ENCODE measurements at regions not wholly inside any gene's neighbourhood (a gene's known extent, or its start where the extent isn't known, plus 50 kb on each side); places are given as distances from the start of the nearest gene placed in this dataset.

DNA sequence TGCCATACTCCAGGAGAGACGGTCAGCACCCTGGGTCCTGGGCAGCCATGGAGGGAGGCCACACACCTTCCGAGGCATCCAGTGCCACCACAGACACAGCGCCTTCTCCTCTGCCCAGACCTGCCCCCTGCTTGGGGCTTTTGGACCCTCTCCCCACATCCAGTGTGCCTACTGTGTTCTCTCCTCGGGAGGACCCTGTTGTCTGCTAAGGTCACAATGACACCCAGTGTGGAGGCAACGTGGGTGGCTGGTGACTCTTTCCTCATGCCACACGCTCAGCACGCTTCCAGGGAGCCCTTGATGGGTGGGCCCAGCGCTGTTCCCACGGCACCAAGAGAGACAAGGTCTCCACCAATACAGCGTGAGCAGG lies 251.9 kb downstream of the EIPR1 start:
- TF ChIP-seq, protein P1, sequence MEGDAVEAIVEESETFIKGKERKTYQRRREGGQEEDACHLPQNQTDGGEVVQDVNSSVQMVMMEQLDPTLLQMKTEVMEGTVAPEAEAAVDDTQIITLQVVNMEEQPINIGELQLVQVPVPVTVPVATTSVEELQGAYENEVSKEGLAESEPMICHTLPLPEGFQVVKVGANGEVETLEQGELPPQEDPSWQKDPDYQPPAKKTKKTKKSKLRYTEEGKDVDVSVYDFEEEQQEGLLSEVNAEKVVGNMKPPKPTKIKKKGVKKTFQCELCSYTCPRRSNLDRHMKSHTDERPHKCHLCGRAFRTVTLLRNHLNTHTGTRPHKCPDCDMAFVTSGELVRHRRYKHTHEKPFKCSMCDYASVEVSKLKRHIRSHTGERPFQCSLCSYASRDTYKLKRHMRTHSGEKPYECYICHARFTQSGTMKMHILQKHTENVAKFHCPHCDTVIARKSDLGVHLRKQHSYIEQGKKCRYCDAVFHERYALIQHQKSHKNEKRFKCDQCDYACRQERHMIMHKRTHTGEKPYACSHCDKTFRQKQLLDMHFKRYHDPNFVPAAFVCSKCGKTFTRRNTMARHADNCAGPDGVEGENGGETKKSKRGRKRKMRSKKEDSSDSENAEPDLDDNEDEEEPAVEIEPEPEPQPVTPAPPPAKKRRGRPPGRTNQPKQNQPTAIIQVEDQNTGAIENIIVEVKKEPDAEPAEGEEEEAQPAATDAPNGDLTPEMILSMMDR (IDR thresholded peaks at IDR 0.05; ENCODE audit: low read depth, low read length), result no peak
- no peak for DNase-seq (ENCODE audit: extremely low read depth, low read depth)

DNA sequence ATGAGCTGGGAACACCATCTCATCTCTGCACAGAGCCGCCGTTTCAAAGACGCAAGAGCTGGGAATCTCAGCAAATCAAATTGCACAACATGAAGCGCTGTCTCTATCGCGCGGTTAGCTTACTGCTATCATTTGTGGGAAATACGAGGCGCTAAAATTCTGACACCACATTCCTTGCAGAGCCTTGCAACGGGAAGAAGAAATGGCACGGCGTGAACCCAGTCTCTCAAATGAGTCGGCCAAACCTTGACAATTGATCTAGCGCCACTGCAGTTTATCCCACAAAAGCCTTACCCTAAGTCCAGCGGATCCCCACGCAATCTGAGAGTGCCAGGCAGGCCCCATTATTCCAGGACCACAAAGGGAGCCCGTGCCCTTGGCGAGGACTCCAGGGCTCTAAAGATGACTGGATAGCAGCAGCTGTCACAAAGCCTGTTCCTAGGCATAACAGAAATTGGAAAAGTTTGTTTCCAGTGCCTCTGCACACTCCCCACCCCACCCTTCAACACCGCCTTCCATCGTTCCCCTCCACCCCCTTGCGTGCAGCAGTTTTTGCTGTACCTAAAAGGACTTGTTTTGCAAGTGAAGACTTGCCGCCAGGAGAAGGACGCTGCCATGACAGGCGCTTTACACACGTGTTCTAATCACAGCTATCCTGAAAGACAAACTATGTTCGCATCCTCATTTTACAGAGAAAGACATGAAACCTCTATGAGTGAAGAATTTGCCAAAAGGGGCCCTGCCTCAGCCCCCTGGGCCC lies 252.4 kb downstream of the EIPR1 start:
- DNase-seq (ENCODE audit: extremely low read depth, low read depth), result no peak
- TF ChIP-seq, protein P1 (IDR thresholded peaks at IDR 0.05; ENCODE audit: low read depth, low read length), result no peak

DNA sequence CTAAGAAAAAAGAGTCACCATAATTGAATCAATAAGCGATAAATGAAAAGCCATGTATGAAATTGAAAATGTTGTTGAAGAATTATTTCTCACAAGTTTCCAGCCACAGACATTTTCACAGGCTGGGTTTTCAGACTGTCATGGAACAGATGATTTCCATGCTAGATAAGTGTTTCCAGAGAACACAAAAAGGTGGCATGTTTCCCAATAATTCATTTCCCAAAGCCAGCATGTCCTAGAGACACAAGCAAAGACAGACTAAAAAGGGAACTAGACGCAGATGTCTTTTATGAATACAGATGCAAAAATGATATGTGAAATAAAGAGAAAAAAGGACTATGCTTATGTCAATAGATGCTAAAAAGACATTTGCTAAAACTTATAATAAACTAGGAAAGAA lies 255.1 kb downstream of the EIPR1 start:
- no peak for DNase-seq (ENCODE audit: extremely low read depth, low read depth)
- TF ChIP-seq, protein P1 (IDR thresholded peaks at IDR 0.05; ENCODE audit: low read depth, low read length), result no peak

DNA sequence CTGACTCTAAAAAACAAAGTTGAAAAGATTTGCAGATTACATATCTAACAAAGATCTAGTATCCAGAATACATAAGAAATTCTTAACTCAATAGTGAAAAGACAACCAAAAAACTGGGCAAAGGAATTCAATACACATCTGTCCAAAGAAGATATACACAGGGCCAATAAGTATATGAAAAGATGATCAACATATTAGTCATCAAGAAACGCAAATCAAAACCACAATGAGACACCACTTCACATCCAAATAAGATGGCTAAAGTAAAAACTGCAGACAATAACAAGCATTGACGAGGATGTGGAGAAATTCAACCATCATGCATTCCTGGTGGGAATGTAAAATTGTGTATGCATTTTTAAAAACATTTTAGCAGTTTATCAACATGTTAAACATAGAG lies 256.0 kb downstream of the EIPR1 start:
- no peak for DNase-seq (ENCODE audit: extremely low read depth, low read depth)
- TF ChIP-seq, protein P1 (IDR thresholded peaks at IDR 0.05; ENCODE audit: low read depth, low read length), result no peak

DNA sequence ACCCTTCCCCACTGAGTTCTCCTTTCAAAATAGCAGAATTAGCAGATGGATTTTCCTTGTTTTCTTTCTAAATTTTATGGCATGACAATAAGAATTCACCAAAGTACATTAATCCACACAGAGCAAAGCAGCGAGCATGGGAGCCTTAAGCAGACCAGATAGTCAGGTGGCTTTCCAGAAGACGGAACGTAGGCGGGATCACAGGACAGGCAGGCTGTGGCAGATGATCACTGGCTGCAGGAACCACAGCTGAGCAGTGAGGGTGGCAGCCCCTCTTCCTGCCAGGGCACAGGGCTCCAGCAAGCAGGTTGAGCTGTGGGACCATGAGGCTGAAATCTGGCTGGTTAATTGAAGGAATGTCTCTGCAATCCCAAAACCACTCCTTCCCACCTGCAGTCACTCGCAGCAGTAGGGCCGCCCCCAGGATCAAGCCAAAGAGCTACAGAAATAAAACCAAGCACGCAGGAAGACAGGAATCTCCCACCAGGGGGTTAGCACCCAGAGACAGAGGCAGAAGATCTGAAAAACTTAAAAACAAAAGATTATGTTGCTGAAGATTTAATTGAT lies 259.9 kb downstream of the EIPR1 start:
- TF ChIP-seq, protein P1 (IDR thresholded peaks at IDR 0.05; ENCODE audit: low read depth, low read length), result no peak
- DNase-seq (ENCODE audit: extremely low read depth, low read depth), result no peak

DNA sequence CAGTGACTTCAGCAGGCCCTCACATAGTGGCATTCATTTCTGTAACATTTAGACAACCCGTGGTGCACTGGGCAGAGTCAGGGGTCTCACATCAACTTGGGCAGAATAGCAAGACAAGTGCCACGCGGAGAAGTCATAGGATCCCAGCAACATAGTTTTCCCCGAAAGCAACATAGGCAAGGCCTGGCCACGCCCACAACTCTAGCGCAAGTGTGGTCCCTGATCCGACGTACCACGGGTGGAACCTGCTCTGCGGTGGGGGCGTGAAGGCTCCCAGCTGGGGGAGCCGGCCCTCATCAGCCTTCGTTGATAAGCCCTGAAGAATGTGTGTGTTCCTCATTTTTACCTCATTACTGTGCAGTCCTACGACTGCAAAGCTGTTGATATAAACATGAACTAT lies 261.2 kb downstream of the EIPR1 start:
- TF ChIP-seq, protein P1 (IDR thresholded peaks at IDR 0.05; ENCODE audit: low read depth, low read length), result no peak
- DNase-seq (ENCODE audit: extremely low read depth, low read depth), result no peak

DNA sequence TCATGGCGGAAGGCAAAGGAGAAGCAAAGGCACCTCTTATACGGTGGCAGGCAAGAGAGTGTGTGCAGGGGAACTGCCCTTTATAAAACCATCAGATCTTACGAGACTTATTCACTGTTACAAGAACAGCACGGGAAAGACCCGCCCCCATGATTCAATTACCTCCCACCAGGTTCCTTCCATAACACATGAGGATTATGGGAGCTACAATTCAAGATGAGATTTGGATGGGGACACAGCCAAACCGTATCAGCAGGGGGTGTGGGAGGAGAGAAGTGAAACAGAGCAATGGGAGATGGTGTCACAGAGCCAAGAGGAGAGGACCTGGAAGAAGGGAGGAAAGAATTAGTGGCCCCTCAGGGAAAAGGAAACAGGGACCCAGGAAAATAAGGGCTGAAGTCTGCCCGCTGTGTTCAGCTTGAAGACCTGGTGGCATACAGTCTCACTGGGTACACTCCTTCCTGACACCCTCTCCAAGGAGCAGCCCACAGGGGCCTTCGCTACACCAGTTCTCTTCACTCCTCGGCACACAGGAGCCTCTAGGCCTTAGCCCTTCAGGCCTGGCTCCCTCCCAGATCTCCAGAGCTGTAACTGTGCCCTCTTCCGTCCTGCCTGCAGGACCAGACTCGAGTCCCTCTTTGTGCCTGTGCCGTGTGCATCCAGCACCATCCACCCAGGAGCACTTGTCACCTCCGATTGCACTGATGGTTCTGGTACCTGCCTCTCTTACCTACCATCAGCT lies 262.1 kb downstream of the EIPR1 start:
- DNase-seq (ENCODE audit: extremely low read depth, low read depth), result no peak
- TF ChIP-seq, protein P1 (IDR thresholded peaks at IDR 0.05; ENCODE audit: low read depth, low read length), result no peak

Data from AG09319 (cell line).